ENCODE measurements at regions not wholly inside any gene's neighbourhood (a gene's known extent, or its start where the extent isn't known, plus 50 kb on each side); places are given as distances from the start of the nearest gene placed in this dataset.

- Histone ChIP-seq H2BK15ac (ENCODE audit: low read depth, low read length) (no peak overlapping the region), H3K18ac (ENCODE audit: insufficient read length, low read depth, low read length) (no peak overlapping the region), H4K5ac (ENCODE audit: insufficient read length, low read depth, low read length) (no peak overlapping the region), H2BK120ac (ENCODE audit: low read depth, low read length, poor library complexity, severe bottlenecking) (no peak overlapping the region), H3T11ph (ENCODE audit: low read length) (no peak overlapping the region), H4K91ac (ENCODE audit: insufficient read length, low read depth, low read length) (no peak overlapping the region), H2BK20ac (ENCODE audit: low read depth, low read length, poor library complexity, severe bottlenecking) (no peak overlapping the region), H3K56ac (ENCODE audit: insufficient read length, low read depth, low read length) (no peak overlapping the region), H3K27me3 (ENCODE audit: insufficient read depth, low read length) (peaks cover 4% of the 10 kb centered on the region; the same call in 1 of the 2 replicates), H3K23ac (ENCODE audit: insufficient read length, low read depth, low read length) (no peak overlapping the region), H3K79me1 (ENCODE audit: insufficient read depth, low read depth, low read length, poor library complexity, severe bottlenecking) (no peaks in the 10 kb centered on the region), H3K23me2 (ENCODE audit: insufficient read length, low read depth, low read length, poor library complexity, severe bottlenecking) (peaks cover 8% of the 10 kb centered on the region), H3K14ac (ENCODE audit: insufficient read depth, low read length) (0 out of 2 replicates have a peak overlapping the region, but pooled peaks have one; percentile 50), H2AFZ (ENCODE audit: low read length) (no peak overlapping the region), H3K9ac (ENCODE audit: extremely low read depth, insufficient read length, low read length) (no peak overlapping the region), H2BK5ac (ENCODE audit: insufficient read length, low read length) (no peak overlapping the region), H4K8ac (replicated peaks; ENCODE audit: insufficient read length, low read depth, low read length) (no peak overlapping the region), H4K20me1 (ENCODE audit: control insufficient read depth, insufficient read depth, insufficient read length) (no peaks in the 10 kb centered on the region), H3K9me3 (ENCODE audit: control insufficient read depth, low read depth, low read length) (no peaks in the 10 kb centered on the region), H3K27ac (ENCODE audit: insufficient read length, low read depth, low read length) (no peak overlapping the region), H3K4me2 (ENCODE audit: insufficient read depth, insufficient read length, low read length) (no peak overlapping the region), H3K79me2 (ENCODE audit: insufficient read depth, low read length) (no peaks in the 10 kb centered on the region), H3K4ac (ENCODE audit: low read depth, low read length) (no peak overlapping the region), H2AK5ac (ENCODE audit: insufficient read length, low read length) (no peak overlapping the region), H3K4me1 (ENCODE audit: insufficient read depth, low read length) (peaks cover 8% of the 10 kb centered on the region), H2BK12ac (ENCODE audit: insufficient read length, low read depth, low read length) (no peak overlapping the region)
- DNase-seq = no peak
- no peak; the same call in 2 of the 3 replicates for TF ChIP-seq CTCF (conservative IDR thresholded peaks at IDR 0.05)
- no peak overlapping the region; a peak in 1 of 7 replicates for H3K27ac Mint-ChIP-seq
- no peaks in the 10 kb centered on the region for H3K9me3 Mint-ChIP-seq
- WGBS (ENCODE audit: extremely low coverage, insufficient read length, low lambda C conversion rate) = no CpG with 5 or more reads among the region's 12 CpGs
- H3K27me3 Mint-ChIP-seq (ENCODE audit: low read depth) = peaks cover 87% of the 10 kb centered on the region
- H3K4me3 Mint-ChIP-seq = peak overlapping the region; percentile 7 to 45; a peak in 2 of 5 replicates
- no peaks in the 10 kb centered on the region for H3K36me3 Mint-ChIP-seq (ENCODE audit: insufficient read depth in 1 of 3, low read depth in 3 of 3)
- H3K4me1 Mint-ChIP-seq = peaks cover 42 to 64% of the 10 kb centered on the region in 2 experiments
These were observed 153.4 kb upstream of the GSE1 start for GRCh38 chr16:85459529-85460251.

Data from H9 (cell line).